ENCODE measurements at regions not wholly inside any gene's neighbourhood (a gene's known extent, or its start where the extent isn't known, plus 50 kb on each side); places are given as distances from the start of the nearest gene placed in this dataset.
"Not testable (repeated sequence)": the region's sequence is repeated elsewhere in the genome, so short reads cannot be mapped to it uniquely, and the experiment has no call there.

DNA sequence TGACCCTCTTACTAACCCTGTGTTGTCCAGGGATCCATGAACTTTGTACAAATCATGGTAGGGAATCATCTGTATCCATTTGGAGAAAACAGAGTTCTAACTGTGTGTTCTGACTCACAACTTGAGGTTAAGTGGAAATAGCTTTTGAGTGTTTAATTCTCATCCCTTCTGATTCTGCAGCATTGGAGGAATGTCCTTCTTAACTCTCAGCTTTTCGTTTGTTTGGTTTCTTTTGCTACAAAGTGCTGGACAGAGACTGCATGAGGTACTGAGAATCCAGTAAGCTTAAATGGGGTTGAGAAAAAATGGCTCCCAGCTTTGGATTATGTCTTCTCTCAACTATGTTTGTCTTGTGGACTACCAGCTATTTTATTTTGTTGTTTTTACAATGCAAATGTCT is 352.1 kb upstream of the KIF2B start:
- TF ChIP-seq, protein P1, sequence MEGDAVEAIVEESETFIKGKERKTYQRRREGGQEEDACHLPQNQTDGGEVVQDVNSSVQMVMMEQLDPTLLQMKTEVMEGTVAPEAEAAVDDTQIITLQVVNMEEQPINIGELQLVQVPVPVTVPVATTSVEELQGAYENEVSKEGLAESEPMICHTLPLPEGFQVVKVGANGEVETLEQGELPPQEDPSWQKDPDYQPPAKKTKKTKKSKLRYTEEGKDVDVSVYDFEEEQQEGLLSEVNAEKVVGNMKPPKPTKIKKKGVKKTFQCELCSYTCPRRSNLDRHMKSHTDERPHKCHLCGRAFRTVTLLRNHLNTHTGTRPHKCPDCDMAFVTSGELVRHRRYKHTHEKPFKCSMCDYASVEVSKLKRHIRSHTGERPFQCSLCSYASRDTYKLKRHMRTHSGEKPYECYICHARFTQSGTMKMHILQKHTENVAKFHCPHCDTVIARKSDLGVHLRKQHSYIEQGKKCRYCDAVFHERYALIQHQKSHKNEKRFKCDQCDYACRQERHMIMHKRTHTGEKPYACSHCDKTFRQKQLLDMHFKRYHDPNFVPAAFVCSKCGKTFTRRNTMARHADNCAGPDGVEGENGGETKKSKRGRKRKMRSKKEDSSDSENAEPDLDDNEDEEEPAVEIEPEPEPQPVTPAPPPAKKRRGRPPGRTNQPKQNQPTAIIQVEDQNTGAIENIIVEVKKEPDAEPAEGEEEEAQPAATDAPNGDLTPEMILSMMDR (IDR thresholded peaks at IDR 0.05) = no peak
- H3K36me3 Mint-ChIP-seq (ENCODE audit: low read depth) = no peaks in the 10 kb centered on the region
- peaks cover 53% of the 10 kb centered on the region for H3K9me3 Mint-ChIP-seq
- no peaks in the 10 kb centered on the region for H3K4me1 Mint-ChIP-seq (ENCODE audit: low read depth)
- DNase-seq = no peak
- no peak overlapping the region for H3K27ac Mint-ChIP-seq
- no peak overlapping the region for H3K4me3 Mint-ChIP-seq
- no peaks in the 10 kb centered on the region; the same call in 1 of the 2 replicates for H3K27me3 Mint-ChIP-seq (ENCODE audit: insufficient read depth)

GRCh38 chr17:53466733-53467132 is 356.0 kb upstream of the KIF2B start:
- Mint-ChIP-seq H3K36me3 (ENCODE audit: low read depth) (no peaks in the 10 kb centered on the region), H3K27ac (no peak overlapping the region), H3K4me1 (ENCODE audit: low read depth) (no peaks in the 10 kb centered on the region), H3K4me3 (no peak overlapping the region), H3K27me3 (ENCODE audit: insufficient read depth) (no peaks in the 10 kb centered on the region; the same call in 1 of the 2 replicates), H3K9me3 (peaks cover 40% of the 10 kb centered on the region)
- no peak for DNase-seq
- TF ChIP-seq, protein P1 (IDR thresholded peaks at IDR 0.05) = no peak

DNA sequence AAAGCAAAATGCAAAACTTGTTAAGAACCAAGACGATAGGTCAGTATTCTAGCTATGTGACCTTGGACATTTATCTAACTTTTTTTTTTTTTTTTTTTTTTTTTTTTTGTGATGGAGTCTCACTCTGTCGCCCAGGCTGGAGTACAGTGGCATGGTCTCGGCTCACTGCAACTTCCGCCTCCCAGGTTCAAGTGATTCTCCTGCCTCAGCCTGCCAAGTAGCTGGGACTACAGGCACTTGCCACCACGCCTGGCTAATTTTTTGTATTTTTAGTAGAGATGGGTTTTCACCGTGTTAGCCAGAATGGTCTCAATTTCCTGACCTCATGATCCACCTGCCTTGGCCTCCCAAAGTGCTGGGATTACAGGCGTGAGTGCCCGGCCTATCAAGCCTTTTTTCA is 358.3 kb upstream of the KIF2B start:
- not testable (repeated sequence) for H3K27me3 Mint-ChIP-seq (ENCODE audit: insufficient read depth); H3K36me3 Mint-ChIP-seq (ENCODE audit: low read depth); H3K4me1 Mint-ChIP-seq (ENCODE audit: low read depth); H3K27ac Mint-ChIP-seq; DNase-seq; H3K4me3 Mint-ChIP-seq
- H3K9me3 Mint-ChIP-seq = peaks cover 41% of the 10 kb centered on the region

GRCh38 chr17:53463363-53463762 is 359.4 kb upstream of the KIF2B start:
- TF ChIP-seq, protein P1 (IDR thresholded peaks at IDR 0.05) = no peak

GRCh38 chr17:53462393-53462811 is 360.3 kb upstream of the KIF2B start:
- Mint-ChIP-seq H3K27ac (no peak overlapping the region), H3K4me3 (no peak overlapping the region), H3K9me3 (peaks cover 42% of the 10 kb centered on the region), H3K4me1 (ENCODE audit: low read depth) (no peaks in the 10 kb centered on the region), H3K36me3 (ENCODE audit: low read depth) (no peaks in the 10 kb centered on the region), H3K27me3 (ENCODE audit: insufficient read depth) (no peaks in the 10 kb centered on the region)
- no peak for DNase-seq
- TF ChIP-seq, protein P1 (IDR thresholded peaks at IDR 0.05) = no peak

More at GRCh38 chr17:53463363-53463762, 359.4 kb upstream of the KIF2B start:
- Mint-ChIP-seq H3K4me3 (no peak overlapping the region), H3K36me3 (ENCODE audit: low read depth) (no peaks in the 10 kb centered on the region), H3K9me3 (peaks cover 44% of the 10 kb centered on the region), H3K4me1 (ENCODE audit: low read depth) (no peaks in the 10 kb centered on the region), H3K27me3 (ENCODE audit: insufficient read depth) (no peaks in the 10 kb centered on the region), H3K27ac (no peak overlapping the region)
- no peak for DNase-seq

DNA sequence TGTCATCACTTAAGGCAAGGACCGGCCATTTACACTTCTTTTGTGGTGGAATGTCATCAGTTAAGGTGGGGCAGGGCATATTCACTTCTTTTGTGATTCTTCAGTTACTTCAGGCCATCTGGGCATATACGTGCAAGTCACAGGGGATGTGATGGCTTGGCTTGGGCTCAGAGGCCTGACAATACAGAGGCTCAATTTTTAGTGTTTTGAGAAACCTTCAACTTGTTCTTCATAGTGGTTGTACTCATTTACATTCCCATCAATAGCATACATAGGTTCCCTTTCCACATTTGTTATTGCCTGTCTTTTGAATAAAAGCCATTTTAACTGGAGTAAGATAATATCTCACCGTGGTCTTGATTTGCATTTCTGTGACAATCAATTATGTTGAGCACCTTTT is 366.8 kb upstream of the KIF2B start:
- not testable (repeated sequence) for H3K4me3 Mint-ChIP-seq; DNase-seq; H3K36me3 Mint-ChIP-seq (ENCODE audit: low read depth); H3K27me3 Mint-ChIP-seq (ENCODE audit: insufficient read depth); H3K27ac Mint-ChIP-seq; H3K4me1 Mint-ChIP-seq (ENCODE audit: low read depth)
- H3K9me3 Mint-ChIP-seq = peaks cover 61% of the 10 kb centered on the region

DNA sequence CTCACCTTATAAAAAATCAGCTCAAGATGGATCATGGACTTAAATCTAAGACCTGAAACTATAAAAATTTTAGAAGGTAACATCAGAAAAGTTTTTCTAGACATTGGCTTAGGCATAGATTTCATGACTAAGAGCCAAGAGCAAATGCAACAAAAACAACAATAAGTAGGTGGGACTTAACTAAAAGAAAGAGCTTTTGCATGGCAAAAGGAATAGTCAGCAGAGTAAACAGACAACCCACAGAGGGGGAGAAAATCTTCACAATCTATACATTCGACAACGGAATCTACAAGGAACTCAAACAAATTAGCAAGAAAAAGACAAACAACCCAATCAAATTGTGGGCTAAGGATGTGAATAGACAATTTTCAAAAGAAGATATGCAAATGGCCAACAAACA is 368.4 kb upstream of the KIF2B start:
- H3K36me3 Mint-ChIP-seq (ENCODE audit: low read depth) = no peaks in the 10 kb centered on the region
- no peak overlapping the region for H3K4me3 Mint-ChIP-seq
- peaks cover 56% of the 10 kb centered on the region for H3K9me3 Mint-ChIP-seq
- TF ChIP-seq, protein P1 (IDR thresholded peaks at IDR 0.05) = no peak
- DNase-seq = no peak
- no peaks in the 10 kb centered on the region for H3K27me3 Mint-ChIP-seq (ENCODE audit: insufficient read depth)
- H3K4me1 Mint-ChIP-seq (ENCODE audit: low read depth) = no peaks in the 10 kb centered on the region
- no peak overlapping the region for H3K27ac Mint-ChIP-seq
